ENCODE measurements at regions not wholly inside any gene's neighbourhood (a gene's known extent, or its start where the extent isn't known, plus 50 kb on each side); places are given as distances from the start of the nearest gene placed in this dataset.

DNA sequence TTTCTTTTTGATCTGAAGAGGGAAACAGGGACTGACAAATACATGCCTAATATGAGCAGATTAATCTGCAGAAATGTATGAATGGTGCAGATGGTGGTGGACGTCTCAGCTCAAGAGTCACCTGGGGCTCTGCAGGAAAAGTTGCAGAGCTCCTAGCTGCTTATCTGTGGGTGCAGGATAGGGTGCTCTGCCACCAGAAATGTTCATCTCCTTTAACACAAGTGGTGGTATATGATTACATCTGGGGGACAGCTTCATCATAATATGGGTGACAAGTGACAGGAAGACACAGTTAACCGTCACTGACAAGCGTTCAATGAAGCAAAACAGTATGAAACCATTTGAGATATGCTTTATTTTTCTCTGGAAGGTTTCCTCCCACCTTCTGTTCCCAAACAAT, 121.2 kb upstream of the LINC00305 start:
- intact Hi-C loops (cut with micrococcal nuclease) = no loop called here

DNA sequence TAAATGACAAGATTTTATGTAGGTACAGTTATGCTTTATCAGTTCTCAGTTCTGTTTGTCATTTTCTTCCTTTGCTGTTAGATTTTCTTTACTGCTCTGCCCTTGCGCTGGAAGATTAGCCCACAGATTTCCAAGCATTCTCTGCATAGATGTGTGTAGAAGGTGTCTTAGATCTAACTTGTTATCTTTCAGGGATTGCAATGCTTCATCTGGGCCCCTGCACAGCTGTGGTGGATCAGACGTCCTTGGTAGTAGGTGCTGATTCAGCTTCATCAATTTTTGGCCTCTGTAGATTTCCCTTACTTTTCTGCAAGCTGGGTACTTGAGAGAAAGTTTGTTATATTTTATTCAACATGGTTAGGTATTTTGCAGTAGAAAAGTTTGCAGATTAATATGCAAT, 115.3 kb upstream of the LINC00305 start:
- intact Hi-C loops (cut with micrococcal nuclease) = no loop called here

DNA sequence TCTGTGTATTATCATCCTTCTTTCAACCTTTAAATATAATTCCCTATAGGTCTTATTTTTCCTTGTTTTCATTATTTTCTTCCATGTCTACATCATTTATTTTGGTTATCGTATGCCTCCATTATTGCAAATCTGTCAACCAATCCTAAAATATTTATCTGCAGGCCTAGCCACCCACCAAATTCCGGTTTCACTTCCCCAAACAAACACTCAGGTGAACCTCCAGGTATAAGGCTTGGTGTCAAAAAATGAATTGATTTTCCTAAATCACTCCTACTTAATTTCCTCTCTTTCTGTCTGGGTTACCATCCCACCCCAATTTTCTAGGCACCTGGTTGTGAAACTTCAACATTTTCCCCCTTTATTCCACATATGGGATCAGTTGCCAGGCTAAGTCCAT, 111.9 kb upstream of the LINC00305 start:
- intact Hi-C loops (cut with micrococcal nuclease) = no loop called here

DNA sequence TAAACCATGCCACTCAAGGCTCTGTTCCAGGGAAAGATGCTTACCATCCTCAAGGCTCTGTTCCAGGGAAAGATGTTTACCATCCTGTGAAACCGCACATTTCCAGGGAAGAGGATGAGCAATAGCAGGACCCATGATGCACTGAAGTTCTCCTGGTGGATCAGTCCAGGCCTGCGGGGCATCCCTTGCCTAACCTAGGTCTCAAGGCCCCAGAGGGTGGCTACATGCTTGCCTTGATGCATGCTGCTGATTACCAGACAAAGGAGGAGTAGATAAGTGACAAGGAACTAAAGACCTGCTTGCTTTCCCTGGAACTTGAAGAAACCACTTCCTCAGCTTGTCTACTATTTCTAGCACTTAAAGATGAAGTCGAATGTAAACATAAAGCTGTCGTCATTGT, 111.0 kb upstream of the LINC00305 start:
- intact Hi-C loops (cut with micrococcal nuclease) = no loop called here

DNA sequence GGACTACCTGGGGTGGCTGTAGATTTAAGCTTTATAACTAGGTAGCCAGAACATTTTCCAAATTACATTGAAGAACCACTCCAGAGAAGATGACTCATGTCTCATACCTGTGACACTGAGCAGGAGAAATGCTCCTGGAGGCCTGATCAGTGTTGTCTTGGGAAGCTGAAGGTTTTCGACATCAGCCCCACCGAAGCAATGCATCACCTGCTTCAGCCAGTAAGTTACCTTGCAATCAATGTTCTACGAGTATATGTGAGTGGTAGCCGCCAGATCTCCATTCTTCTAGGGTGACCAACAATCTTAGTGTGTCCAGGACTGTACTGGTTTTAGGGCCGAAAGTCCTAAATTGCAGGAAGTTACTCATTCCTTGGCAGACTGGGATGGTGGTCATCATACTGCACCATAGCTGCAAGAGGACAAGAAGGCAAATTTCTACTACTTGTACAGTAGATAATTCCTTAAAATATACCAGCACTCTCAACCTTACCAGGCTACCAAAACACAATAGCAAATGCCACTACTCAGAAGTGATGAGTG, 109.3 kb upstream of the LINC00305 start:
- intact Hi-C loops (cut with micrococcal nuclease) = no loop called here

DNA sequence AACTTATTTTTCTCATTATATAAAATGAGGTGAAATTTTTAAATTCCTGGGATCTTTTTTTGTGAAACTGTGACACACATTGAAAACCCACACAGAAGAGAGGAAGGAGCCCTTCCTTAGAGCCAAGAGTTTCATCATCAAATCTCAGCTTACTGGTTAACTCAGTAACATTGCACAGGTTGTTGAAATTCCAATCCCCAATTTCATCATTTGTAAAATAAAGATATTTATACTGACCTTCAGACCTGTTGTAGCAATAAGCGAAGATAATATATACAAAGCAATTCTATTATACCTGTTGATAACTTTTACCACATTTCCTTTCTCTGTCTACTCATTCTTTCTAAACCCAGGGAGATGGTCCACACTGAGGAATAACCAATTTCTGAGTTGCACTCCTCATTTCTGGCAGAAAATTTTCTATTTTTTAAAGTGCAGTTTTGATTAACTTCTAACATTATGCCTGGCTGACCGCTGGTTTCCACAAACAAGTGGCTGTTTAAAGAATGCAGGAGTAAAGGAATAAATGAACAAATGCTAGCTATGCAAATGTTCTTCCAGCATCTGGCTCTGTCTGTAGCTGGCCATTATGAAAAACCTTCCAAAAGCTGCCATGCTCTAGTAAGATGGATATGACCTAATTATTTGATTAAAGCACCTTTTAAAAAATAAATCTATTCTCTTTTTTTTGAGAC, 105.7 kb upstream of the LINC00305 start:
- intact Hi-C loops (cut with micrococcal nuclease) = no loop called here

DNA sequence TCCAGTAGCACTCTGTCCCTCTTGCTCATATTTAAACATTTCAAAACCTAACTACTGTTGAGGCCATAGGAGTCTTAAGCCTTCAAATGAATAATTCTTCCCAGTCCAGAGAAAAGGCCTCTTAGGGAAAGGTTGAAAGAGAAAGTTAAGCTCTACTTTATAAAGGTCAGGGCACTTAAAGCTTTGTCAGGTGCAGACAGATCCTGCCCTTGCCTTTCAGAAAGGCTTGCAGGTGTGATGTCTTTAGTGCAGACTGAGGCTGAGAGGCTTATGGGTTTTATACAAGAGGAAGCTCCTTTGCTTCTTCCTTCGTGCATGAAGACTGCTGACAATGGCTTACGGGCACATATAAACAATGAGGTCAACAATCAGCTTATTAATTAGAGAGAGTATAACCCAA, 105.0 kb upstream of the LINC00305 start:
- intact Hi-C loops (cut with micrococcal nuclease) = no loop called here

DNA sequence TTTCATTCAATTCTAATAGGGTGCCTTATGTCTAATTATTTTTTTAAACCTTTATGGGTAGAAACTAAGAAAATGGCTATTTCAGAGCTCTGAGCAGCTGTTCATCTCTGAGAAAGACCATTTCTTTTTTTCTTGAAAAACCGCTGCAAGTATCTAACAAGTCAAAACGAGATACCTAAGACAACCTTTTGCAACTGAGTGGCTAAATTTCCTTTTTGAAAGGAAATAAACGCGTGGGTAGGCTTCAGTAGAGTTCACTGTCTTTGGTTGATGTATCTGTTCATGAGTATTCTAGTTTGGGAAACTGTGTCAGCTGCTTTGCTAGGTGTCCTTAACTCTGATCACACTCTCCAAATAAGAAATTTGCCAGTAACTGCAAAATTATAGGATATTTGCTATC, 104.3 kb upstream of the LINC00305 start:
- intact Hi-C loops (cut with micrococcal nuclease) = no loop called here

DNA sequence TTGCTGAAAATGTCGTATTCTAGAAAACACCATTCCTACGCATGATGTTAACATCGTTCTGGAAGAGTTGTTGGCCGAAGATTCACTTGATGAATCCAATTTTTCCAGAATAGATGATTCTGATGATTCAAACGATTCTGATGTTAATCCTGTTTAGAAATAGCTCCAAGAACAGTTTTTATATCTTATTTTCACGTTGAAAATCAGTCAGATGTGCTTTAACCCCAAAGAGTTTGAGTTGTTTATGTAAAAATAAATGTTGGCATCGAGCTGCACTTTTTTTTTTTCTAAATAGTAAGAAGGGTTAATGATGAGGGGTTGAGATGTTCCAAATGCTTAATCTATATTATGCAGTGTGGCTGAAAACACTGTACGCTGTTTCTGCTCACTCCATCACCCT, 99.9 kb upstream of the LINC00305 start:
- intact Hi-C loops (cut with micrococcal nuclease) = no loop called here

DNA sequence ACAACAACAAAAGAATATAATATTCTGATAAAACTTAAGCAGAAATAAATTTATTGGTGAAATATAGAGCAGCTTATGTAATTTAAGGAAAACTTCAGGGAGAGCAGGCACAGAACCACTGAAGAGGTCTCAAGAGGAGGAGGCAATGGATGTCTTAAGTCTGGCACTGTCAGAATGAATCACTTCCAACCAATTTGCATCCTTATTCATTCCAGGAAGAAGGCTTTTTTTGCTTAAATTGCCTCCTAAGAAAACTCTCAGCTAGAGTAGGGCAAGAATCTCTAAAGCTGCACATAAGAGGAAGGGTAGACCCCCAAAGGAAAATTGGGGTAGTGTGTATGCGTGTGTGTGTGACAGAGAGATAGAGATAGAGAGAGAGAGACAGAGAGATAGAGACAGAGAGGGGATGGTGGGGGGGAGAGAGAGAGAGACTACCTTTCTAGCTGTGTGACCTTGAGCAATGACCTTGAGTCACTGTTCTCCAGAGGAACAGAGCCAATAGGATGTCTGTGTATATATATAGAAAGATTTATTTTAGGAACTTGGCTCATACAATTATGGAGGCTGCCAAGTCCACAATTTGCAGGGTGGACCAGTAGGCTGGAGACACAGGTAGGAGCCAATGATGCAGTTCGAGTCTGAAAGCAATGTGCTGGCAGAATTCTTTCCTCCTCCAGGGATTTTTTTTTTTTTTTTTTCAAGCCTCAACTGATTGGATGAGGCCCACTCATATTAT, 96.4 kb upstream of the LINC00305 start:
- intact Hi-C loops (cut with micrococcal nuclease) = no loop called here

DNA sequence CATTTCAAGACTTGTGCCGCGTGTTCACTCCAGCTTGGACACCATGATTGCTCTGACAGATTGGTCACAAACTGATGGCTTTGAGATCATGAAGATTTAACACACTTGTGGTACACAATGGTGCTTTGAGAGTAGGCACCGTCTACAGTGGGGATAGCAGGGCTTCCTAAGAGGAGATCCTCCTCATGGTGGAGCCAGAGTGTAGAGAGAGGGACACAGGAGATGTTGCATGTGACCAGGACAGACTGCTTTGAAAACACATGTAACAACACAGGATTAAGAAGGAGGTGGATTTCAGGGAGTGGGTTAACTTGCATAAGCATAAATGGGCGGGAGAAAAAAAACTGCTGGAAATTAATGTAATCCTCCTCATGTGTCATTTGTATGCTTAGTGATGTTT, 95.7 kb upstream of the LINC00305 start:
- intact Hi-C loops (cut with micrococcal nuclease) = no loop called here

DNA sequence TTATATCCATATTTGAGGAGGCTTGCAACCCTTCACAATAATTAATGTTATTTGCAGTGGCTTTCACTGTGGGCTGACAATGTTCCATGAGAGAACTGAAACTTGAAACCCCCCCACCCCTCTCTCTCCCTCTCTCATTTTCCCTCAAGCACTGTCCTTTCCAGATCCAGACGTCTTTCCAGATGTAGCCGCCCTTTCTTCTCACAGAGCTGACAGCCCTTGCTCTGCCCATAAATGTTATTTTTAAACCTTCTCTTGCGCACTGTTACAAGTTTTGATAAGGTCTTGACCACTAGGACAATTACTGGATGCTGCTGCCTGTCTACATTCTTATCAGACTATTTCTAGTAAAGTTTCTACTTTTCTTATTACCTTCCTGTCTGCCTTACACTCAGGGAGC, 91.4 kb upstream of the LINC00305 start:
- intact Hi-C loops (cut with micrococcal nuclease) = no loop called here

DNA sequence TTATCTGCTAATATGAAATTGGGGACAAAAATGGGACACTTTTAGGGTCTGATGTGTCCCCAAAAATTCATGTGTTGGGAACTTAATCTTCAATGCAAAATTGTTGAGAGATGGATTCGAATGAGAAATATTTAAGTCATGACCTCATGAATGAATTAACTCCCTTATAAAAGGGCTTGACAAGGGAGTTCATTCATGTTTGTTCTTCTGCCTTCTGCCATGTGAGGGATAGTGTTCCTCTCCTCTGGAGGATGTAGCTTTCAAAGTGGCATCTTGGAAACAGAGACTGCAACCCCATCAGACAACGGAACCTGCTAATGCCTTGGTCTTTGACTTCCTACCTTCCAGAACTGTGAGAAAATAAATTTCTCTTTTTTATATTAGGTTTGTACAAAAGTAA, 89.2 kb upstream of the LINC00305 start:
- intact Hi-C loops (cut with micrococcal nuclease) = no loop called here

DNA sequence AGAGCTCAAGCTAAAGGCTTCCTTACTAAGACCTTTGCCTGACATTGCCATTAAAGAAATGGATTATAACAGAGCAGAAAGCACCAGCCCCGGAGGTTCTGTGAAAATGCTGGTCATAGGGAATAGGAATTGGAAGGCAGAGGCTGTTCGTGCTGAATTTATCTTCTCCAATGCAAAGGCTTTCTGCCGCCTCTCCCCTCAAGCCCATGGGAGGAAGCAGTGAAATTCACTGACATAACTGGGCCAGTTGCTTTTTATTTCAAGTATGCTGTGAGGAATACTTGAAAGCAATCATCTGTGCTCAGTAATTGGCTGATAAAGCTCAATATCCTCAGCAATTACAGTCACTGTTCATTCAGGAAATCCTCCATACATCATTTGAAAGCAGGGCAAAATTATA, 85.4 kb upstream of the LINC00305 start:
- intact Hi-C loops (cut with micrococcal nuclease) = no loop called here

DNA sequence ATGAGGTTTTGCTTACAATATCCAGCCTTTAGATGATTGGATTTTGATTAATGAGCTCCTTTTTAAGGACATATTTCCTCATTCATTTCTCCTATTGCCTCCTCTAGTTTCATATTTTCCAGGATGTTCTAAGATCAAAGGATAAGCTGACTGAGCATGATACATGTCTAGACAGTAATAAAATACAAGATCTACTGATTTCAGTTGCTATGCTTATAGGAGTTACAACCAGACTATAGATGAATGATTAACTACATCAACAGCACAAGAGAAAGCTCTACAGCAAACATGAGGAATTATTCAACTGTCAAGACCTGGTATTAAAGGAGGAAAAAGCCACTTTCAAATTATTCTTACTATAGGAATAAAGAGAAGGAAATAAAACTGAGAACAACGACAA, 85.0 kb upstream of the LINC00305 start:
- intact Hi-C loops (cut with micrococcal nuclease) = no loop called here

DNA sequence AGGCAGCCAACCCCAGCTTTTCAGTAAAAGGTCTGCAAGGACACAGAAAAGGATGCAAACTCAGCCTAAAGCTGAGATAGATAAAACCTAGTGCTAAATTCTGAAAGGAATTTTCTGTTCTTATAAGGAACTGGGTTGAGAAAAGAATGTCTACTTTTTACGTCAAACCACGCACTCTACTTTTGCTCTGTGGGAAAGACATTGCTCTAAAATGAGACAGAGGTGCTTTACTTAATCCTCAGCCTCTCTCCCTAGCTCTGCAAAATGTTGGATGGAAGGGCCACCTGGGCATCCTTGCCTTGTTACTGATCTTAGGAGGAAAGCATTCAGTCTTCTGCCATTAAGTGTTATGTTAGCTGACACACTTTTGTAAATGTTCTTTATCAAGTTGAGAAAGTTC, 72.1 kb upstream of the LINC00305 start:
- intact Hi-C loops (cut with micrococcal nuclease) = no loop called here

DNA sequence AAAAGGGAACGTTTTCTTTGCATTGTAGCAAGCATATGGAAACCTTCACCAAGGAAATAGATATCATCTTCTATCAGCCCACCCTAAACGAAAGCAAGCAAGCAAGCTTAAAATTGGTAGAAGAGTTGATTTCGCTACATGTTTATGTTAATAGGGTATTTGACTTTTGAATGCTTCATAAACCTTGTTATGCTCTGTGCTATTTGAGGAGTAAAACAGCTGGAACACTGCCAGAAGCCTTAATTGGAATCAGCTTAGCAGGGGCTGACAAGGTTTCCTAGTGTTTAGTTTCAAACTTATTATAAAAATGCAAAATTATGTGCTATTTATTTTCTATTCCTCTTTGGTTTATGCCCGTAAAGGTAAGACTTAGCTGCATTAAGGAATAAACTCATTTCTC, 70.6 kb upstream of the LINC00305 start:
- intact Hi-C loops (cut with micrococcal nuclease) = no loop called here

DNA sequence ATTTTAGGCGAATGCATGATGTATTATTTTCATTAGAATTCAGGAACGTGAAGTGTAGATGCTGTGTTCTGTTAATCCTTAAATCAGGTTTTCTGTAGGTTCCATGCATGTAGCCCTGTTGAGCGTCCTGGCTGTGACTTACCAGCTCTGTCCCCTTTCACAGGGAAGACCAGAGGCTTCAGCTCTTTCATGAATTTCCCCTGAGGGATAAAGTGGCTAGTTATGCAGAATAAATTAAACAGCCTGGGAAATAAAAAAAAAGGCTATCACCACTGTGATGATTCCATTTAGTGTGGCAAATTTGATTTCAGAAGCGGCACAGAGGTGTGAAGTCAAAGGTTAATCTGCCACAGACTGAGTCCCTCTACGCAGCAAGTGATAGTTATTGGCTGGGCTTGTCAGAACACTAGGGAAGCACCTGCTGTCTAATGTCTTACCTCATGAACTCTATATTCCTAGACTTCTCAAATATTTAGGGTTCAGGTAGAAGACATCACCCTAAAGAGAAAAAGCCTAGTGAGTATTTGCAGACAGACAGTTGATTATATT, 61.6 kb upstream of the LINC00305 start:
- intact Hi-C loops (cut with micrococcal nuclease) = no loop called here

DNA sequence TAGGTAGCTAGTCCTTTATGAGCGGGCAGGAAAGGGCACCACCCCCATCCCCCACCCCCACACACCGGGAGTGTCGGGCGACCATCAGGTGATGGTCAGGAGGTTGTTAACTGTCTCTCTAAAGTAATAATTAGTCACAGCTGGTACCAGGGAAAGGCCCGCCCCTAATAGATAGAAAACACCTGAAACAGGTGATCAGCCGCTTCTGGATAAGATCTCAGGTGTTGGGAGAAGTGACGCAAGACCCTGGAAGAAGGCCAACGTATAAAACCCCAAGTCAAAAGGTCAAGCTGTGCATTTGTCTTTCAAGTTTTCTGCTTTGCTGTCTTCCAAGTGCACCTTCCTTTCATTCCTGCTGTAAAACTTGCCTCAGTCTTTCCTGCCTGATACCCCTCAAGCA, 59.6 kb upstream of the LINC00305 start:
- intact Hi-C loops (cut with micrococcal nuclease) = no loop called here

DNA sequence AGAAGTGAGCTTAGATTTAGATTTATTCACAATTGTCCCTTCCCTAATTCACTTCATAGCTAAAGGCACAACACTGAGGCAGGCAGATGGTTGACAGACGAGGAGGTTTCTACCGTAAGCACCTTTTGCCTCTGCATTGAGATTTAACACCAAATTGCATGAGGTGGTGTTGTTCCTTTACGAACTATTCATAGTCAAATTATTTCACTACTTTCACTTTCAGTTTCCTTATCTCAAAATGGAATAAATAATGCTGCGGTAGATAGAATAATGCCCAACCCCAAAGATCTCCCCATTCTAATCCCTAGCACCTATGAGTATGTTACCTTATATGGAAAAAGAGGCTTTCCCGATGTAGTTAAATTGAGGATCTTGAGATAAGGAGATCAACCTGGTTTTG, 58.9 kb upstream of the LINC00305 start:
- intact Hi-C loops (cut with micrococcal nuclease) = no loop called here

DNA sequence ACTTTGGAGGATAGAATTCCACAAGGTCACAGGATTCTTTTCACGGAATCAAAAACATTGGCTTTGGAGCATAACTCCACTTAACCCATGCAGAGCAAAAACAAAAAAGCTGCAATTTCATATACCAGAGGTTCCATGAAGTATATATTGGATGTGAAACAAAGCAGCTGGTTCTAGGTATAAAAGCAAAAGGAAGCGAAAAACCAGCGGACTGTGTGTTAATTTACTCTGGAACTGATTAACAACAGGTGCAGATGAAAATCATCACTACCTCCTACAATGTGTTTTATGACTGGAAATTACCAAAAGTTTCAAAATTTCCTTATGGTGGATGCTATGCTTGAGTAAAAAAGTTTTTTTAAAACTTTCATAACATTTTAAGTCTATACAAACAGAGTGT, 54.4 kb upstream of the LINC00305 start:
- intact Hi-C loops (cut with micrococcal nuclease) = no loop called here

DNA sequence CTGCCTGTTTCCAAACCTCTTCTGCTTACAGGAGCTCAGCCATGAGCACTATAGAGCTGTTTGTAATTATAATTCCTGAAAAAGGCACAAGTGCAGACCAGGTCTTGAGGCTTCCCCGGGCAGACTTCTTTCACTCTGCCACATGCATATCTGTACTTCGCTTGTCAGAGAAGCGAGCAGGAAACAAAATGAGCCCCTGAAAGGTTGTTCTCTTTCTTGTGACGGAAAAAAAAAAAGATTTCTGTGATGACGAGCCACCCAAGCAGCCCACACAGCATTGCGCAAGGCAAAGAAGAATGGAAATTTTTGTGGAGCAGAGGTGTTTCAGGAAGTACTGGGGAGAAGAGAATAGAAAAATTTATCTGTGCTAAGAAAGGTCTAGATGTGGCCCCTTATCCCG, 54.0 kb upstream of the LINC00305 start:
- intact Hi-C loops (cut with micrococcal nuclease) = no loop called here
